Smooth muscle cell (in vitro differentiated cells): ENCODE measurements at regions not wholly inside any gene's neighbourhood (a gene's known extent, or its start where the extent isn't known, plus 50 kb on each side); places are given as distances from the start of the nearest gene placed in this dataset.

Source experiments
- DNase-seq: peaks from one replicate; lab custom pipeline; 2025; ENCODE audit not compliant: unreplicated experiment; lab: John Stamatoyannopoulos, UW
- H2AFZ ChIP-seq: fragments of 200-600 bp; sonication (generic); 2 replicates; pipeline ENCODE4 v1.6.0; 2016; ENCODE audit warnings: antibody characterized with exemption, low read depth, mild to moderate bottlenecking
- H3F3A ChIP-seq: fragments of 200-600 bp; sonication (generic); 2 replicates; pipeline ENCODE4 v1.6.0; 2017; ENCODE audit warnings: antibody characterized with exemption, low read depth
- H3K27ac ChIP-seq: fragments of 200-600 bp; sonication (generic); 2 replicates; pipeline ENCODE4 v1.5.1; 2016; ENCODE audit warnings: low read depth, mild to moderate bottlenecking
- H3K27me3 ChIP-seq: fragments of 200-600 bp; sonication (generic); 2 replicates; pipeline ENCODE4 v1.6.1; 2016; ENCODE audit warnings: low read depth, mild to moderate bottlenecking
- H3K36me3 ChIP-seq: fragments of 200-600 bp; sonication (generic); 2 replicates; pipeline ENCODE4 v1.5.1; 2016; ENCODE audit warnings: low read depth
- H3K4me1 ChIP-seq: fragments of 200-600 bp; sonication (generic); 2 replicates; pipeline ENCODE4 v1.5.1; 2016; ENCODE audit warnings: low read depth
- H3K4me2 ChIP-seq: fragments of 200-600 bp; sonication (generic); 2 replicates; pipeline ENCODE4 v1.6.0; 2016; ENCODE audit warnings: mild to moderate bottlenecking
- H3K4me3 ChIP-seq: fragments of 200-600 bp; sonication (generic); 2 replicates; pipeline ENCODE4 v1.5.1; 2016; ENCODE audit warnings: mild to moderate bottlenecking
- H3K79me2 ChIP-seq: fragments of 200-600 bp; sonication (generic); 2 replicates; pipeline ENCODE4 v1.6.0; 2016; ENCODE audit warnings: low read depth, mild to moderate bottlenecking
- H3K9ac ChIP-seq: fragments of 200-600 bp; sonication (generic); 2 replicates; pipeline ENCODE4 v1.6.0; 2016; ENCODE audit warnings: low read depth
- H3K9me3 ChIP-seq: fragments of 200-600 bp; sonication (generic); replicated peaks from 2 replicates; pipeline ENCODE4 v1.5.1; 2016; ENCODE audit warnings: low read depth
- H4K20me1 ChIP-seq: fragments of 200-600 bp; sonication (generic); 2 replicates; pipeline ENCODE4 v1.6.0; 2016; ENCODE audit warnings: low read depth
- WGBS: methylation state at CpG from one replicate; pipeline ENCODE4 v1.1.7; 2016; ENCODE audit warnings: low lambda C conversion rate; 5-methylcytosine and 5-hydroxymethylcytosine counted together
- TF ChIP-seq, protein P1 (sequence below): fragments of 200-600 bp; sonication (generic); IDR thresholded peaks from 2 replicates; pipeline ENCODE4 v1.5.1; 2017; ENCODE audit warnings: borderline replicate concordance, mild to moderate bottlenecking, antibody characterized with exemption; ENCODE audit not compliant: insufficient read depth, poor library complexity, severe bottlenecking

DNA sequence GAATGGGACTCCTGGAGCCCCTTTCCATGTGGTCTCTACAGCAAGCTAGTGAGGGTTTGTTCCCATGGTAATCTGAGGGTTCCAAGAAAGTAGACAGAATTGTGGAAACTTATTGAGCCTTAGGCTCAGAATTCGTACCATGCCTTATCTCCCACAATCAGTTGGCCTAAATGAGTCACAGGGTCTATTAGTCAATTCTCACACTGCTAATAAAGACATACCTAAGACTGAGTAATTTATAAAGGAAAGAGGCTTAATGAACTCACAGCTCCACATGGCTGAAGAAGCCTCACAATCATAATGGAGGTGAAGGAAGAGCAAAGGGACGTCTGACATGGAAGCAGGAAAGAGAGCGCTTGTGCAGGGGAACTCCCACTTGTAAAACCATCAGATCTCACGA, 106.6 kb upstream of the CXADR start:
- Histone ChIP-seq H3F3A (no peaks in the 10 kb centered on the region), H3K27ac (no peak overlapping the region), H3K79me2 (no peaks in the 10 kb centered on the region), H4K20me1 (no peaks in the 10 kb centered on the region), H2AFZ (no peak overlapping the region), H3K27me3 (no peaks in the 10 kb centered on the region), H3K4me3 (no peak overlapping the region), H3K4me1 (no peaks in the 10 kb centered on the region), H3K36me3 (no peaks in the 10 kb centered on the region), H3K9ac (no peak overlapping the region), H3K9me3 (no peaks in the 10 kb centered on the region), H3K4me2 (no peak overlapping the region)
- 70% methylated on average over 4 of the region's 4 CpGs for WGBS
- DNase-seq, result no peak
- TF ChIP-seq, protein P1, sequence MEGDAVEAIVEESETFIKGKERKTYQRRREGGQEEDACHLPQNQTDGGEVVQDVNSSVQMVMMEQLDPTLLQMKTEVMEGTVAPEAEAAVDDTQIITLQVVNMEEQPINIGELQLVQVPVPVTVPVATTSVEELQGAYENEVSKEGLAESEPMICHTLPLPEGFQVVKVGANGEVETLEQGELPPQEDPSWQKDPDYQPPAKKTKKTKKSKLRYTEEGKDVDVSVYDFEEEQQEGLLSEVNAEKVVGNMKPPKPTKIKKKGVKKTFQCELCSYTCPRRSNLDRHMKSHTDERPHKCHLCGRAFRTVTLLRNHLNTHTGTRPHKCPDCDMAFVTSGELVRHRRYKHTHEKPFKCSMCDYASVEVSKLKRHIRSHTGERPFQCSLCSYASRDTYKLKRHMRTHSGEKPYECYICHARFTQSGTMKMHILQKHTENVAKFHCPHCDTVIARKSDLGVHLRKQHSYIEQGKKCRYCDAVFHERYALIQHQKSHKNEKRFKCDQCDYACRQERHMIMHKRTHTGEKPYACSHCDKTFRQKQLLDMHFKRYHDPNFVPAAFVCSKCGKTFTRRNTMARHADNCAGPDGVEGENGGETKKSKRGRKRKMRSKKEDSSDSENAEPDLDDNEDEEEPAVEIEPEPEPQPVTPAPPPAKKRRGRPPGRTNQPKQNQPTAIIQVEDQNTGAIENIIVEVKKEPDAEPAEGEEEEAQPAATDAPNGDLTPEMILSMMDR, result no peak

- Histone ChIP-seq H3K4me3 (no peak overlapping the region), H3K9ac (no peak overlapping the region), H2AFZ (no peak overlapping the region), H3K79me2 (no peaks in the 10 kb centered on the region), H3K4me1 (peaks cover 10% of the 10 kb centered on the region), H3K36me3 (no peaks in the 10 kb centered on the region), H4K20me1 (no peaks in the 10 kb centered on the region), H3K4me2 (no peak overlapping the region), H3F3A (no peaks in the 10 kb centered on the region), H3K27ac (no peak overlapping the region), H3K9me3 (no peaks in the 10 kb centered on the region), H3K27me3 (no peaks in the 10 kb centered on the region)
- WGBS, result 73% methylated on average over 1 of the region's 1 CpG
- TF ChIP-seq, protein P1, result no peak
- DNase-seq, result no peak
Measured at GRCh38 chr21:17414766-17415165, 98.1 kb upstream of the CXADR start.

DNA sequence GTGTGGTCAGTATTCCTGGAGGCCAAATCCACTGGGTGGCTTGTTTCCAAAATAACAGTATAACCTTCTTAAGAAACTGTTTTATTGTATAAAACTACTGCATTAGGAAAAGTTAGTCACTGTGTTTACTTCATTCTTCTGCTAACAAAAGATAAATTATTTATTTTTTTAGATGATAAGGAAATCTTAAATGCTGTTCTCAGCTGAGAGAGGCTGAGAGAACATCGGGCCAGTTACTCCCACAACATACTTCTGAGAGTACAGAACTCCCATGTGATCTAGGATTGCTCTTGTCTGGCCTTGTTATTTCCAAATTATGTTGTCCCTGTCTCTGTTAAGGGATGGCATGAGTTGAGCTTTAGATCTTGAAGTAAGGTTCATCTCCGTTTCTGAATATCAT, 96.7 kb upstream of the CXADR start:
- Histone ChIP-seq H3K36me3 (no peaks in the 10 kb centered on the region), H3K27me3 (no peaks in the 10 kb centered on the region), H3K79me2 (no peaks in the 10 kb centered on the region), H3F3A (no peaks in the 10 kb centered on the region), H4K20me1 (no peaks in the 10 kb centered on the region), H3K4me1 (peaks cover 10% of the 10 kb centered on the region), H3K4me3 (no peak overlapping the region), H3K4me2 (no peak overlapping the region), H3K27ac (no peak overlapping the region), H3K9me3 (no peaks in the 10 kb centered on the region), H3K9ac (no peak overlapping the region), H2AFZ (no peak overlapping the region)
- TF ChIP-seq, protein P1, result no peak
- WGBS, result 46% methylated on average over 2 of the region's 2 CpGs
- DNase-seq, result no peak

DNA sequence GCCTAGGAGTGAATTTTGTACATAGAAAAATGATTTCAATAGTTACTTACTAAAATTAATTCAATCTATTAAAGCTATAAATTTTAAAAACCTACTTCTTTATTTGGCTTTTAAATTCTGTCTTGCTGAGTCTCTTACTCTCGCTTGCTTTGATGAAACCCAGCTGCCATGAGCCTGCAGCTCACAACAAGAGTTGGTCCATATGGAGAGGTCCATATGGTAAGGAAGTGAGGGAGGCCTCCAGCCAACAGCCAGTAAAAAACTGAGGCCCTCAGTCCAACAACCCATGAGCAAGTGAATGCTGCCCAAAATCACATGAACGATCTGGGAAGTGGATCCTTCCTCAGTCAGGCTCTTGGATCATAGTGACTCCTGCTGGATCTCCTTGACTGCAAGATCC, 89.9 kb upstream of the CXADR start:
- Histone ChIP-seq H3K9ac (no peak overlapping the region), H3K4me2 (no peak overlapping the region), H3K79me2 (no peaks in the 10 kb centered on the region), H3K4me3 (no peak overlapping the region), H4K20me1 (no peaks in the 10 kb centered on the region), H3K27me3 (no peaks in the 10 kb centered on the region), H2AFZ (no peak overlapping the region), H3K9me3 (no peaks in the 10 kb centered on the region), H3F3A (no peaks in the 10 kb centered on the region), H3K4me1 (no peaks in the 10 kb centered on the region), H3K27ac (no peak overlapping the region), H3K36me3 (no peaks in the 10 kb centered on the region)
- WGBS, result 44% methylated on average over 2 of the region's 2 CpGs
- no peak for DNase-seq
- TF ChIP-seq, protein P1, result no peak
